HG03457 (cell line): ENCODE measurements at regions not wholly inside any gene's neighbourhood (a gene's known extent, or its start where the extent isn't known, plus 50 kb on each side); places are given as distances from the start of the nearest gene placed in this dataset.
"Not testable (repeated sequence)": the region's sequence is repeated elsewhere in the genome, so short reads cannot be mapped to it uniquely, and the experiment has no call there.

ENCODE experiments used
- ATAC-seq: cut with Tn5 transposase; IDR thresholded peaks from one replicate; pipeline ENCODE4 v1.9.1; 2021; ENCODE audit warnings: moderate number of reproducible peaks; ENCODE audit not compliant: unreplicated experiment

GRCh38 chr7:20839196-20839735 is 52.6 kb upstream of the SP8 start:
- ATAC-seq: no peak

GRCh38 chr7:20839987-20840386 is 53.3 kb upstream of the SP8 start:
- ATAC-seq: no peak

- ATAC-seq: no peak
Measured at GRCh38 chr7:20846791-20847190, 60.1 kb upstream of the SP8 start.

GRCh38 chr7:20858951-20859350 is 72.3 kb upstream of the SP8 start:
- no peak for ATAC-seq

- ATAC-seq: no peak
Measured at GRCh38 chr7:20861468-20861867, 74.8 kb upstream of the SP8 start.

GRCh38 chr7:20862554-20862953 is 75.9 kb upstream of the SP8 start:
- ATAC-seq: no peak

- no peak for ATAC-seq
Measured at GRCh38 chr7:20864221-20864620, 77.5 kb upstream of the SP8 start.

- no peak for ATAC-seq
Measured at GRCh38 chr7:20865684-20866083, 79.0 kb upstream of the SP8 start.

GRCh38 chr7:20870977-20871376 is 84.3 kb upstream of the SP8 start:
- ATAC-seq: no peak

GRCh38 chr7:20892776-20893175 is 106.1 kb upstream of the SP8 start:
- no peak for ATAC-seq

- ATAC-seq: no peak
Measured at GRCh38 chr7:20894806-20895205, 108.1 kb upstream of the SP8 start.

- no peak for ATAC-seq
Measured at GRCh38 chr7:20895563-20895962, 108.9 kb upstream of the SP8 start.

GRCh38 chr7:20896996-20897395 is 110.3 kb upstream of the SP8 start:
- no peak for ATAC-seq

- ATAC-seq: no peak
Measured at GRCh38 chr7:20906801-20907453, 120.2 kb upstream of the SP8 start.

GRCh38 chr7:20911081-20911480 is 124.4 kb upstream of the SP8 start:
- ATAC-seq: no peak

- ATAC-seq: no peak
Measured at GRCh38 chr7:20913853-20914252, 127.2 kb upstream of the SP8 start.

- no peak for ATAC-seq
Measured at GRCh38 chr7:20916311-20916710, 129.6 kb upstream of the SP8 start.

GRCh38 chr7:20917603-20918002 is 130.9 kb upstream of the SP8 start:
- no peak for ATAC-seq

GRCh38 chr7:20918156-20918555 is 131.5 kb upstream of the SP8 start:
- no peak for ATAC-seq

GRCh38 chr7:20927178-20927577 is 140.5 kb upstream of the SP8 start:
- ATAC-seq: not testable (repeated sequence)

GRCh38 chr7:20927976-20928375 is 141.3 kb upstream of the SP8 start:
- ATAC-seq: no peak

- no peak for ATAC-seq
Measured at GRCh38 chr7:20929199-20929598, 142.5 kb upstream of the SP8 start.

GRCh38 chr7:20931739-20932138 is 145.1 kb upstream of the SP8 start:
- ATAC-seq: no peak
